ENCODE measurements at regions not wholly inside any gene's neighbourhood (a gene's known extent, or its start where the extent isn't known, plus 50 kb on each side); places are given as distances from the start of the nearest gene placed in this dataset.

DNA sequence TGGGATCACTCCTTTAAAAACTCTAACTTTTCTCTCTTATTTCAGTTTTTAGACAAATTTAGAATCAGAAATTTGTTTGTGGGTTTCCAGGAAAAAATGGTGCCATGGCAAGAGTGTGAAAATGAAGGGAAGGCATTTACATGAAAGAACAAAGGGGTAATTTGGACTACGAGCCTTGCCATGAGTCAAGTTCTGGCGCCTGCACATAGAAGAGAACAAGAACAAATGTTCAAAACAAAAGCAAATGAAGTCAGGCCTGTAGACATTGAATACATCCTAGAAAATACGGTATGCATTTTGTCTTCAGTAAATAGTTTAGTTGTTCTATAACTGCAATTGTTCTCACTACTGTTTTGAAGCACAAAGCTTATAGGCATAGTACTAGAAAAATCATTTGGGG, 1390.5 kb downstream of the EFNB2 start:
- Histone ChIP-seq H3K9ac (no peak overlapping the region), H3K79me2 (ENCODE audit: insufficient read depth) (no peaks in the 10 kb centered on the region), H3K9me2 (ENCODE audit: insufficient read depth) (no peaks in the 10 kb centered on the region), H3F3A (ENCODE audit: insufficient read depth) (no peaks in the 10 kb centered on the region), H3K4me3 (no peak overlapping the region), H4K20me1 (ENCODE audit: insufficient read depth) (no peaks in the 10 kb centered on the region), H3K27me3 (replicated peaks; ENCODE audit: insufficient read depth) (no peaks in the 10 kb centered on the region), H3K4me1 (ENCODE audit: insufficient read depth) (no peaks in the 10 kb centered on the region), H3K27ac (no peak overlapping the region), H2AFZ (no peak overlapping the region), H3K9me3 (ENCODE audit: low read depth) (no peaks in the 10 kb centered on the region), H3K36me3 (ENCODE audit: low read depth) (no peaks in the 10 kb centered on the region), H3K4me2 (ENCODE audit: unreplicated experiment) (no peak overlapping the region)
- in situ Hi-C loops (cut with MboI): no loop called here
- TF ChIP-seq EZH2 (IDR thresholded peaks at IDR 0.05; ENCODE audit: insufficient read depth, poor library complexity, severe bottlenecking) (no peak), EZH2phosphoT487 (IDR thresholded peaks at IDR 0.05; ENCODE audit: insufficient read depth, low read depth) (no peak)
- DNase-seq: no peak
- 2 to 4% methylated on average over 3 of the region's 3 CpGs for WGBS, 2 experiments (ENCODE audit: low coverage in 1 of 2, low lambda C conversion rate in 2 of 2, missing lambda C conversion rate in 2 of 2)

DNA sequence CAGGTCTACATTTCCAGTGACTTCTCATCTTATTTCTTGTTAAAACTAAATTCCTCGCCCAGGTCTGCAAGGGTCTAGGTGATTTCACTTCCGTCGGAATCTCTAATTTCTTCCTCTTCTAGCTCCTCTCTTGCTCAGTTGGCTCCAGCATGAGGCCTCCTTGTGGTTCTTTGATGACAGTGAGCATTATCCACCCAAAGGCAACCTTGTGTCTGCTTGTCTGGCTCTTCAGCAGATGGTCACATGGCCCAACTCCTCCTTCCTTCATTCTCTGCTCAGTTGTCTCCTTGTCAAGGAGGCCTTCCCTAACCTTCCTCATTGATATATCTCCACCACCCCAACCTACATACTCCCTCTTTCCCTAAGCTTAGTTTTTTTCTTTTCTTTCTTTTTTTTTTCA, 1391.4 kb downstream of the EFNB2 start:
- in situ Hi-C loops (cut with MboI): no loop called here
- Histone ChIP-seq H3K79me2 (ENCODE audit: insufficient read depth) (no peaks in the 10 kb centered on the region), H3K4me3 (no peak overlapping the region), H3K36me3 (ENCODE audit: low read depth) (no peaks in the 10 kb centered on the region), H3K4me1 (ENCODE audit: insufficient read depth) (no peaks in the 10 kb centered on the region), H3K9me3 (ENCODE audit: low read depth) (no peaks in the 10 kb centered on the region), H3K27me3 (replicated peaks; ENCODE audit: insufficient read depth) (no peaks in the 10 kb centered on the region), H4K20me1 (ENCODE audit: insufficient read depth) (no peaks in the 10 kb centered on the region), H3K4me2 (ENCODE audit: unreplicated experiment) (no peak overlapping the region), H2AFZ (no peak overlapping the region), H3K9me2 (ENCODE audit: insufficient read depth) (no peaks in the 10 kb centered on the region), H3K9ac (no peak overlapping the region), H3F3A (ENCODE audit: insufficient read depth) (no peaks in the 10 kb centered on the region), H3K27ac (no peak overlapping the region)
- TF ChIP-seq EZH2phosphoT487 (IDR thresholded peaks at IDR 0.05; ENCODE audit: insufficient read depth, low read depth): no peak
- no peak for TF ChIP-seq EZH2 (IDR thresholded peaks at IDR 0.05; ENCODE audit: insufficient read depth, poor library complexity, severe bottlenecking)
- 28 to 29% methylated on average over 3 of the region's 3 CpGs for WGBS, 2 experiments (ENCODE audit: low coverage in 1 of 2, low lambda C conversion rate in 2 of 2, missing lambda C conversion rate in 2 of 2)
- DNase-seq: no peak

DNA sequence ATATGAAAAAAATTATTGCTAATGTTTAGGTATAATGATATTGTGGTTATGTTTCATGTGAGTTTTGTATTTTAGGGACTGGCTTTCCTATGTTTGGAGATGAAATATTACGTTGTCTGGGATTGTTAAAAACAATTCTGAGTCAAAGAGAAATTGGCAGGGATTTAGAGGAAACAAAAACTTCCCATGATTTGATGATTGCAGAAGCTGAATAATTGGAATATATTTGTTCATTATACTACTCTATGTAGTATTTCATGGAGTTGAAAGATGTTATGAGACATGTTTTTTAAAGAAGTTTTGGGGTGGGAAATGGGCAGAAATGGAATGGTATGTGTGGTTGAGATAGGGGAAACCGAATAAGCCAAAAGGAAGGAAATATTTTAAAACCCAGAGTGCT, 1392.9 kb downstream of the EFNB2 start:
- H3K4me2 ChIP-seq (ENCODE audit: unreplicated experiment): no peak overlapping the region
- no peak for DNase-seq
- H3K9me2 ChIP-seq (ENCODE audit: insufficient read depth): no peaks in the 10 kb centered on the region
- H4K20me1 ChIP-seq (ENCODE audit: insufficient read depth): no peaks in the 10 kb centered on the region
- no peaks in the 10 kb centered on the region for H3K9me3 ChIP-seq (ENCODE audit: low read depth)
- H3K79me2 ChIP-seq (ENCODE audit: insufficient read depth): no peaks in the 10 kb centered on the region
- no peaks in the 10 kb centered on the region for H3K4me1 ChIP-seq (ENCODE audit: insufficient read depth)
- no peak overlapping the region for H3K27ac ChIP-seq
- no peak overlapping the region for H3K4me3 ChIP-seq
- H3F3A ChIP-seq (ENCODE audit: insufficient read depth): no peaks in the 10 kb centered on the region
- no peaks in the 10 kb centered on the region for H3K27me3 ChIP-seq (replicated peaks; ENCODE audit: insufficient read depth)
- no peaks in the 10 kb centered on the region for H3K36me3 ChIP-seq (ENCODE audit: low read depth)
- in situ Hi-C loops (cut with MboI): no loop called here
- no peak overlapping the region for H2AFZ ChIP-seq
- TF ChIP-seq EZH2phosphoT487 (IDR thresholded peaks at IDR 0.05; ENCODE audit: insufficient read depth, low read depth): no peak
- TF ChIP-seq EZH2 (IDR thresholded peaks at IDR 0.05; ENCODE audit: insufficient read depth, poor library complexity, severe bottlenecking): no peak
- H3K9ac ChIP-seq: no peak overlapping the region
- 0 to 4% methylated on average over 2 of the region's 2 CpGs for WGBS, 2 experiments (ENCODE audit: low coverage in 1 of 2, low lambda C conversion rate in 2 of 2, missing lambda C conversion rate in 2 of 2)

DNA sequence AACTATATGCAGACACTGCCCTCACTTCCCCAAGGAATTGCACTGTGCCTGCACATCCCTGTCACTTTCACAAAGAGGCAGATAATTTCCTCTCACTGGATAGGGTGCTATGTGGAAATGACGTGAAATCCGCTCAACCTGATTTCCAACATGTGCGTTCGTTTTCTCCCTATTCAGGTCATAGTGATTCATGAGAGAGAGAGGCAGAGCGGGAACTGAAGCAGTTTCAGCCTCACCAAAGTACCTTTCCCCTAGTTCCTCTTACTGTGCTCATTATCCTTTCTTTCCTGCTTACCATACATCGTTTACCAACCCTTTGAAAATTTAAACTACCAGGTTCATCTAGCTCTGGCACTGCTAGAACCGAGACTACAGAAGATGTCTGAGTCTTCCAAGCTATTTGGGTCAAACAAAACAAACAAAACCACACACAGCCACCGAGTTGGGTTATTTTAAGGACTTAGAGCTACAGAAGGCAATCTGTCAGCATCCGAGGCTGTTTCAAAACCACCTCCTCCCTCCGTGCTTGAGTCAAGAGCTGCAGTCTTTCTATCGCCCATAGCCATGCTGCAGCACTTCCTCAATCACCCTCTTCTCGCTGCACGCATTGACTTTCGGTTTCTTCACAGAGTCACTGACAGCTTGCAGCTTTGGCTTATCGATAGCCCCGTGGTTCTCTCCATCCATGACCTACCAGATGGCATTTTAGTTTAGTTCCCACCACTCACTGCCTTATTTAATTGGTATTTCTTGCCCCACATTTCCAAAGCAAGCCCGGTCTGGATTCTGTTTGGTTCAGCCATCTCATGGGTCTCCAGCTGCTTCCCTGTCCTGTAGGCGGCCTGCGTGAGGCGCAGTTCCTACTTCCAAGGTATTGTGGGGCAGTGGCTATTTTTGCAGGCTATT, 1395.8 kb downstream of the EFNB2 start:
- Histone ChIP-seq H3K4me1 (ENCODE audit: insufficient read depth) (no peaks in the 10 kb centered on the region), H3K4me2 (ENCODE audit: unreplicated experiment) (no peak overlapping the region), H3K27me3 (replicated peaks; ENCODE audit: insufficient read depth) (no peaks in the 10 kb centered on the region), H3K79me2 (ENCODE audit: insufficient read depth) (no peaks in the 10 kb centered on the region), H3K36me3 (ENCODE audit: low read depth) (no peaks in the 10 kb centered on the region), H4K20me1 (ENCODE audit: insufficient read depth) (no peaks in the 10 kb centered on the region), H3K9me3 (ENCODE audit: low read depth) (no peaks in the 10 kb centered on the region), H3F3A (ENCODE audit: insufficient read depth) (no peaks in the 10 kb centered on the region), H3K9me2 (ENCODE audit: insufficient read depth) (no peaks in the 10 kb centered on the region), H2AFZ (no peak overlapping the region), H3K27ac (no peak overlapping the region), H3K4me3 (no peak overlapping the region), H3K9ac (no peak overlapping the region)
- DNase-seq: no peak
- TF ChIP-seq EZH2 (IDR thresholded peaks at IDR 0.05; ENCODE audit: insufficient read depth, poor library complexity, severe bottlenecking) (no peak), EZH2phosphoT487 (IDR thresholded peaks at IDR 0.05; ENCODE audit: insufficient read depth, low read depth) (no peak)
- 42 to 45% methylated on average over 20 of the region's 20 CpGs for WGBS, 2 experiments (ENCODE audit: low coverage in 1 of 2, low lambda C conversion rate in 2 of 2, missing lambda C conversion rate in 2 of 2)
- in situ Hi-C loops (cut with MboI): no loop called here
